B cell (primary cell): ENCODE measurements at regions not wholly inside any gene's neighbourhood (a gene's known extent, or its start where the extent isn't known, plus 50 kb on each side); places are given as distances from the start of the nearest gene placed in this dataset.
"Not testable (repeated sequence)": the region's sequence is repeated elsewhere in the genome, so short reads cannot be mapped to it uniquely, and the experiment has no call there.

ENCODE experiments used
- ATAC-seq: fragments of 200-7000 bp; cut with Tn5 transposase; one replicate; pipeline ENCODE4 v1.10.0; 2021; ENCODE audit warnings: low read depth, mild to moderate bottlenecking, moderate number of reproducible peaks, moderate library complexity
- CTCF ChIA-PET: fragments of 350-600 bp; sonication (Branson Sonifier 250); formaldehyde crosslinking; loops from one replicate; lab custom pipeline; 2021; ENCODE audit warnings: antibody characterized with exemption, inconsistent platforms; lab: Charles Lee
- POLR2A ChIA-PET: fragments of 350-600 bp; sonication (Branson Sonifier 250); formaldehyde crosslinking; loops from one replicate; lab custom pipeline; 2021; ENCODE audit warnings: antibody characterized with exemption; lab: Charles Lee
- DNase-seq: peaks from one replicate; pipeline ENCODE4 v3.0.0; 2013
- H2AFZ ChIP-seq: 2 replicates; pipeline ENCODE4 v1.6.1; 2012; ENCODE audit warnings: mild to moderate bottlenecking, low read depth, low read length; ENCODE audit not compliant: insufficient read depth, poor library complexity, severe bottlenecking
- H3K27ac ChIP-seq, 2 donors: 1 replicate in 1 of 2; 2 replicates in 1 of 2; pipeline ENCODE4 v1.5.1; 2012 to 2013; ENCODE audit warnings: low read length in 2 of 2, mild to moderate bottlenecking in 2 of 2, moderate library complexity in 1 of 2
- H3K27me3 ChIP-seq, 4 experiments: fragments of 200-600 bp in 1 of 4; sonication (generic) in 1 of 4; replicated peaks in 1 of 4; 1 replicate in 2 of 4; 2 replicates in 2 of 4; pipeline versions ENCODE4 v1.6.1 to v1.7.0; 2013 to 2016; ENCODE audit warnings: low read length in 3 of 4, mild to moderate bottlenecking in 2 of 4, mixed read lengths in 1 of 4, moderate library complexity in 1 of 4; ENCODE audit not compliant: insufficient read depth in 4 of 4, control insufficient read depth in 3 of 4; ENCODE audit errors: control extremely low read depth in 1 of 4
- H3K36me3 ChIP-seq, 2 experiments: replicated peaks in 1 of 2; 1 replicate in 1 of 2; 2 replicates in 1 of 2; pipeline versions ENCODE4 v1.6.1 to v1.7.1; 2013; ENCODE audit warnings: low read length in 1 of 2; ENCODE audit not compliant: insufficient read depth in 2 of 2, control insufficient read depth in 1 of 2; ENCODE audit errors: control extremely low read depth in 1 of 2, extremely low read depth in 1 of 2
- H3K4me1 ChIP-seq, 2 donors: fragments of 200-600 bp in 1 of 2; sonication (generic) in 1 of 2; 1 replicate in 1 of 2; 2 replicates in 1 of 2; pipeline versions ENCODE4 v1.5.1 to v1.6.1; 2013 to 2017; ENCODE audit warnings: low read length in 2 of 2; ENCODE audit not compliant: control insufficient read depth in 2 of 2, insufficient read depth in 2 of 2
- H3K4me2 ChIP-seq: replicated peaks from 2 replicates; pipeline ENCODE3; 2012; ENCODE audit warnings: mild to moderate bottlenecking, low read depth, low read length; ENCODE audit not compliant: poor library complexity, severe bottlenecking
- H3K4me3 ChIP-seq, 5 experiments: fragments of 200-600 bp in 1 of 5; sonication (generic) in 1 of 5; 1 replicate in 3 of 5; 2 replicates in 2 of 5; pipeline versions ENCODE4 v1.5.1 to v1.7.0; 2011 to 2016; ENCODE audit warnings: low read length in 4 of 5, mild to moderate bottlenecking in 4 of 5, low read depth in 2 of 5, control low read depth in 1 of 5, moderate library complexity in 1 of 5; ENCODE audit not compliant: insufficient read depth in 1 of 5; ENCODE audit errors: control extremely low read depth in 1 of 5, extremely low read depth in 1 of 5
- H3K79me2 ChIP-seq: fragments of 200-600 bp; sonication (generic); one replicate; pipeline ENCODE4 v1.6.0; 2016; ENCODE audit warnings: low read length; ENCODE audit not compliant: control insufficient read depth, insufficient read depth
- H3K9ac ChIP-seq: fragments of 200-600 bp; sonication (generic); 2 replicates; pipeline ENCODE4 v1.6.1; 2017; ENCODE audit warnings: mild to moderate bottlenecking, low read length, moderate library complexity
- H3K9me3 ChIP-seq, 3 donors: one replicate each; pipeline versions ENCODE4 v1.6.1 to v1.7.1; 2013; ENCODE audit warnings: low read length in 2 of 3; ENCODE audit not compliant: control insufficient read depth in 2 of 3, insufficient read depth in 1 of 3; ENCODE audit errors: control extremely low read depth in 1 of 3
- H4K20me1 ChIP-seq: 2 replicates; pipeline ENCODE4 v1.6.0; 2012; ENCODE audit warnings: mild to moderate bottlenecking, low read length; ENCODE audit not compliant: insufficient read depth, control insufficient read depth, poor library complexity, severe bottlenecking
- H3K27ac Mint-ChIP-seq: one replicate; pipeline ENCODE4 v1.8.0; 2021; ENCODE audit warnings: mixed read lengths
- H3K27me3 Mint-ChIP-seq: one replicate; pipeline ENCODE4 v1.8.0; 2021; ENCODE audit warnings: mixed read lengths
- H3K4me1 Mint-ChIP-seq: one replicate; pipeline ENCODE4 v1.8.0; 2021; ENCODE audit warnings: mixed read lengths
- H3K4me3 Mint-ChIP-seq: one replicate; pipeline ENCODE4 v1.8.0; 2021; ENCODE audit warnings: mixed read lengths
- H3K9me3 Mint-ChIP-seq: one replicate; pipeline ENCODE4 v1.8.0; 2022; ENCODE audit warnings: mixed read lengths; ENCODE audit not compliant: insufficient read depth
- EZH2 ChIP-seq: IDR thresholded peaks from 2 replicates; pipeline ENCODE4 v1.6.1; 2012; ENCODE audit warnings: borderline replicate concordance, low read depth, mild to moderate bottlenecking, moderate library complexity, low read length; ENCODE audit not compliant: insufficient read depth, poor library complexity, severe bottlenecking
- WGBS: methylation state at CpG from one replicate; pipeline ENCODE4 v1.1.5; 2013; ENCODE audit warnings: missing lambda C conversion rate; ENCODE audit not compliant: insufficient coverage; 5-methylcytosine and 5-hydroxymethylcytosine counted together
- intact Hi-C: fragments of 100-400 bp; cut with micrococcal nuclease; formaldehyde crosslinking; loops from one replicate; pipeline ENCODE4 v1.10.0; 2022
- TF ChIP-seq, protein P1 (sequence below): fragments of 200-600 bp; IDR thresholded peaks from one replicate; pipeline ENCODE4 v1.8.0; 2022; ENCODE audit warnings: antibody characterized with exemption, mild to moderate bottlenecking

GRCh38 chr1:157311730-157312081, 173.5 kb upstream of the ETV3 start:
- intact Hi-C loops = no loop called here
- ATAC-seq = no peak
- WGBS = 30% methylated on average over 3 of the region's 5 CpGs
- CTCF ChIA-PET = interaction anchor here (0.9 kb wide), 1 partner anchor 17 kb away, joined by 3 read pairs; no protein-coding TSS in a partner anchor
- H3K36me3 ChIP-seq = no peaks in the 10 kb centered on the region
- no peaks in the 10 kb centered on the region for H4K20me1 ChIP-seq
- Mint-ChIP-seq H3K9me3 (peaks cover 3% of the 10 kb centered on the region), H3K4me1 (no peaks in the 10 kb centered on the region), H3K4me3 (no peak overlapping the region), H3K27me3 (peaks cover 53% of the 10 kb centered on the region), H3K27ac (no peak overlapping the region)
- H3K4me2 ChIP-seq = no peak overlapping the region
- no peak overlapping the region for H2AFZ ChIP-seq
- H3K9ac ChIP-seq = no peak overlapping the region
- TF ChIP-seq EZH2 = no peak
- TF ChIP-seq, protein P1, sequence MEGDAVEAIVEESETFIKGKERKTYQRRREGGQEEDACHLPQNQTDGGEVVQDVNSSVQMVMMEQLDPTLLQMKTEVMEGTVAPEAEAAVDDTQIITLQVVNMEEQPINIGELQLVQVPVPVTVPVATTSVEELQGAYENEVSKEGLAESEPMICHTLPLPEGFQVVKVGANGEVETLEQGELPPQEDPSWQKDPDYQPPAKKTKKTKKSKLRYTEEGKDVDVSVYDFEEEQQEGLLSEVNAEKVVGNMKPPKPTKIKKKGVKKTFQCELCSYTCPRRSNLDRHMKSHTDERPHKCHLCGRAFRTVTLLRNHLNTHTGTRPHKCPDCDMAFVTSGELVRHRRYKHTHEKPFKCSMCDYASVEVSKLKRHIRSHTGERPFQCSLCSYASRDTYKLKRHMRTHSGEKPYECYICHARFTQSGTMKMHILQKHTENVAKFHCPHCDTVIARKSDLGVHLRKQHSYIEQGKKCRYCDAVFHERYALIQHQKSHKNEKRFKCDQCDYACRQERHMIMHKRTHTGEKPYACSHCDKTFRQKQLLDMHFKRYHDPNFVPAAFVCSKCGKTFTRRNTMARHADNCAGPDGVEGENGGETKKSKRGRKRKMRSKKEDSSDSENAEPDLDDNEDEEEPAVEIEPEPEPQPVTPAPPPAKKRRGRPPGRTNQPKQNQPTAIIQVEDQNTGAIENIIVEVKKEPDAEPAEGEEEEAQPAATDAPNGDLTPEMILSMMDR = no peak
- H3K4me1 ChIP-seq = peaks cover 0 to 12% of the 10 kb centered on the region in 2 donors
- no peaks in the 10 kb centered on the region for H3K79me2 ChIP-seq
- H3K27ac ChIP-seq = no peak overlapping the region
- peaks cover 0 to 10% (median 4%) of the 10 kb centered on the region in 3 donors for H3K9me3 ChIP-seq
- no peak for DNase-seq
- no peak overlapping the region for H3K4me3 ChIP-seq
- peaks cover 0 to 34% (median 23%) of the 10 kb centered on the region in 4 experiments for H3K27me3 ChIP-seq
- POLR2A ChIA-PET = no interaction called here

DNA sequence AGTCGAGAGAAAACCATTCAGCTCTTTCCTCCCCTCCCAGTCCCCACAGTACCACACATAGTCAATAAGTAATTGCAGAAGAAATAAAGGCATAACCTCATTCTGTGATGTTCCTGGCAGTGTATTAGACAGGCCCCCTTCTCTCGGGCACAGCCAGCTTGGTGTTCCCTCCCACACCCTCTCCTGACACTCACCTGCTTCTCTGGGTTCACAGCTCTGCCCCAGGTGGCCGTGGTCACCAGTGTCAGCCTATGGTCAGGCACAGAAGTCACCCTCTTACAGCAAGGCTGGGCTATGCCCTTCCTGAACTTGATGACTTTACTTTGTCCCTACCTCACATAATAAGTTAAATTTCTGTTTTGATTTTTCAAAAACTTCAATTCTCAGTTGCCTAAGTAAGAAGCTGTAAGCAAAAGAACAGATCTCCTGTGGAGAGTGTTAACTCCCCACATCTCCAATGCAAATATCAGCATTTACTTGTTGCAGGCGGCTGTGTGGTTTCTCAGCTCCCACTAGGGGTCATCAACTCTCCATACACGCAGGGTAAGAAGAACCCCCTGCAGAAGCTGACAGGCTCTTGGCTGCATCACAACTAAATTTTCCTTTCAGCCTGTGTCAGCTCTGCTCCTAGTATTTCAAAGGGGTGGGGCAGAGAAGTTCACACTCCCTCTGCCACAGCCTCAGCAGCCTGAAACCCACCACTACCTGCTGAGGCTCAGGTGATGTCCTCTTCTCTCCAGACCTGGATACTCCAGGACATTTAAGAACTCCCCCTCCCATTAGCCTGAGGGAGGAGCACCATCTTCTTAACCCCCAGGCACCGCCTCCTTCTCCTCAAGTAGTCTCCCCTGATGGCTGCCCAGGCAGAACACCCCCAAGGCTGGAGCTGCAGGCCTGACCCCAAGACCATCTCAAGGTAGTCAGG, 172.9 kb upstream of the ETV3 start:
- DNase-seq, H2AFZ ChIP-seq, H3K4me3 ChIP-seq, H3K4me2 ChIP-seq, H3K36me3 ChIP-seq, ATAC-seq, intact Hi-C loops, POLR2A ChIA-PET, H4K20me1 ChIP-seq, H3K27ac Mint-ChIP-seq, H3K4me1 Mint-ChIP-seq, H3K79me2 ChIP-seq, H3K27ac ChIP-seq, H3K9me3 Mint-ChIP-seq, H3K4me3 Mint-ChIP-seq, H3K9ac ChIP-seq: not testable (repeated sequence)
- CTCF ChIA-PET = interaction anchor here (0.9 kb wide), 1 partner anchor 18 kb away, joined by 3 read pairs; no protein-coding TSS in a partner anchor
- WGBS = 69% methylated on average over 3 of the region's 6 CpGs
- peaks cover 49% of the 10 kb centered on the region for H3K27me3 Mint-ChIP-seq
- Histone ChIP-seq H3K27me3 (peaks cover 0 to 34% (median 23%) of the 10 kb centered on the region in 4 experiments), H3K9me3 (peaks cover 0 to 12% (median 0%) of the 10 kb centered on the region in 3 donors), H3K4me1 (peaks cover 0 to 12% of the 10 kb centered on the region in 2 donors)
